ENCODE measurements at regions not wholly inside any gene's neighbourhood (a gene's known extent, or its start where the extent isn't known, plus 50 kb on each side); places are given as distances from the start of the nearest gene placed in this dataset.

GRCh38 chr12:123059500-123059899 lies 79.0 kb downstream of the ARL6IP4 start:
- no peak for DNase-seq
- H3K36me3 ChIP-seq (ENCODE audit: control insufficient read depth in 4 of 4, insufficient read depth in 4 of 4, low read length in 3 of 4), result peaks cover 0 to under 1% (median 0%) of the 10 kb centered on the region in 4 experiments
- no peaks in the 10 kb centered on the region for H3K9me3 ChIP-seq (ENCODE audit: control extremely low read depth in 1 of 5, control insufficient read depth in 4 of 5, insufficient read depth in 2 of 5, low read depth in 1 of 5, low read length in 4 of 5)
- CTCF ChIA-PET, result interaction anchor here (0.6 to 9.2 kb wide), 11 partner anchors 9 to 790 kb away, joined by 3 to 72 read pairs (median 3); no protein-coding TSS in a partner anchor
- peaks cover 0 to 54% (median 33%) of the 10 kb centered on the region in 4 experiments for H3K4me1 ChIP-seq (ENCODE audit: control extremely low read depth in 1 of 4, control insufficient read depth in 4 of 4, insufficient read depth in 4 of 4, low read length in 3 of 4)
- POLR2A ChIA-PET, result no interaction called here
- no peaks in the 10 kb centered on the region for H3K27me3 ChIP-seq (replicated peaks in 2 of 5; ENCODE audit: control insufficient read depth in 4 of 5, insufficient read depth in 5 of 5, low read length in 4 of 5)
- 40% methylated on average over 1 of the region's 1 CpG for WGBS (ENCODE audit: insufficient coverage)
- H3K4me3 ChIP-seq (ENCODE audit: control insufficient read depth in 1 of 7, extremely low read depth in 1 of 7, insufficient read depth in 4 of 7, low read depth in 2 of 7, low read length in 6 of 7), result no peak overlapping the region
- no peak overlapping the region for H3K27ac ChIP-seq (ENCODE audit: insufficient read depth in 1 of 2, low read depth in 1 of 2, low read length in 2 of 2, poor library complexity in 1 of 2, severe bottlenecking in 2 of 2)

- Histone ChIP-seq H3K9me3 (ENCODE audit: control extremely low read depth in 1 of 5, control insufficient read depth in 4 of 5, insufficient read depth in 2 of 5, low read depth in 1 of 5, low read length in 4 of 5) (no peaks in the 10 kb centered on the region), H3K27me3 (replicated peaks in 2 of 5; ENCODE audit: control insufficient read depth in 4 of 5, insufficient read depth in 5 of 5, low read length in 4 of 5) (no peaks in the 10 kb centered on the region), H3K27ac (ENCODE audit: insufficient read depth in 1 of 2, low read depth in 1 of 2, low read length in 2 of 2, poor library complexity in 1 of 2, severe bottlenecking in 2 of 2) (no peak overlapping the region), H3K4me3 (ENCODE audit: control insufficient read depth in 1 of 7, extremely low read depth in 1 of 7, insufficient read depth in 4 of 7, low read depth in 2 of 7, low read length in 6 of 7) (no peak overlapping the region), H3K4me1 (ENCODE audit: control extremely low read depth in 1 of 4, control insufficient read depth in 4 of 4, insufficient read depth in 4 of 4, low read length in 3 of 4) (peaks cover 0 to 49% (median 28%) of the 10 kb centered on the region in 4 experiments), H3K36me3 (ENCODE audit: control insufficient read depth in 4 of 4, insufficient read depth in 4 of 4, low read length in 3 of 4) (peaks cover 0 to 3% (median 1%) of the 10 kb centered on the region in 4 experiments)
- POLR2A ChIA-PET, result interaction anchor here (0.9 kb wide), 1 partner anchor 93 kb away, joined by 3 read pairs; no protein-coding TSS in a partner anchor
- DNase-seq, result peak in 1 of 3 donors; percentile 46
- CTCF ChIA-PET, result interaction anchor here (0.6 to 9.2 kb wide), 9 partner anchors 9 to 789 kb away, joined by 3 to 72 read pairs (median 3); no protein-coding TSS in a partner anchor
- 100% methylated on average over 4 of the region's 4 CpGs for WGBS (ENCODE audit: insufficient coverage)
These were observed 78.5 kb downstream of the ARL6IP4 start for GRCh38 chr12:123058980-123059379.

GRCh38 chr12:123058481-123058880 lies 78.0 kb downstream of the ARL6IP4 start:
- Histone ChIP-seq H3K27me3 (replicated peaks in 2 of 5; ENCODE audit: control insufficient read depth in 4 of 5, insufficient read depth in 5 of 5, low read length in 4 of 5) (no peaks in the 10 kb centered on the region), H3K36me3 (ENCODE audit: control insufficient read depth in 4 of 4, insufficient read depth in 4 of 4, low read length in 3 of 4) (peaks cover 0 to 3% (median 1%) of the 10 kb centered on the region in 4 experiments), H3K27ac (ENCODE audit: insufficient read depth in 1 of 2, low read depth in 1 of 2, low read length in 2 of 2, poor library complexity in 1 of 2, severe bottlenecking in 2 of 2) (no peak overlapping the region), H3K4me3 (ENCODE audit: control insufficient read depth in 1 of 7, extremely low read depth in 1 of 7, insufficient read depth in 4 of 7, low read depth in 2 of 7, low read length in 6 of 7) (no peak overlapping the region), H3K9me3 (ENCODE audit: control extremely low read depth in 1 of 5, control insufficient read depth in 4 of 5, insufficient read depth in 2 of 5, low read depth in 1 of 5, low read length in 4 of 5) (no peaks in the 10 kb centered on the region), H3K4me1 (ENCODE audit: control extremely low read depth in 1 of 4, control insufficient read depth in 4 of 4, insufficient read depth in 4 of 4, low read length in 3 of 4) (peaks cover 0 to 44% (median 23%) of the 10 kb centered on the region in 4 experiments)
- ChIA-PET CTCF (interaction anchor here (0.7 to 9.2 kb wide), 7 partner anchors 8 to 76 kb away, joined by 3 to 72 read pairs (median 3); no protein-coding TSS in a partner anchor), POLR2A (interaction anchor here (0.9 kb wide), 1 partner anchor 93 kb away, joined by 3 read pairs; no protein-coding TSS in a partner anchor)
- 98% methylated on average over 6 of the region's 6 CpGs for WGBS (ENCODE audit: insufficient coverage)
- no peak for DNase-seq

GRCh38 chr12:123057513-123058265 lies 77.2 kb downstream of the ARL6IP4 start:
- 91% methylated on average over 7 of the region's 15 CpGs for WGBS (ENCODE audit: insufficient coverage)
- no peak overlapping the region for H3K27ac ChIP-seq (ENCODE audit: insufficient read depth in 1 of 2, low read depth in 1 of 2, low read length in 2 of 2, poor library complexity in 1 of 2, severe bottlenecking in 2 of 2)
- ChIA-PET POLR2A (no interaction called here), CTCF (interaction anchor here (9.2 kb wide), 1 partner anchor 15 kb away, joined by 72 read pairs; no protein-coding TSS in a partner anchor)
- no peaks in the 10 kb centered on the region for H3K27me3 ChIP-seq (replicated peaks in 2 of 5; ENCODE audit: control insufficient read depth in 4 of 5, insufficient read depth in 5 of 5, low read length in 4 of 5)
- no peak for DNase-seq
- H3K4me3 ChIP-seq (ENCODE audit: control insufficient read depth in 1 of 7, extremely low read depth in 1 of 7, insufficient read depth in 4 of 7, low read depth in 2 of 7, low read length in 6 of 7), result no peak overlapping the region
- no peaks in the 10 kb centered on the region for H3K9me3 ChIP-seq (ENCODE audit: control extremely low read depth in 1 of 5, control insufficient read depth in 4 of 5, insufficient read depth in 2 of 5, low read depth in 1 of 5, low read length in 4 of 5)
- H3K4me1 ChIP-seq (ENCODE audit: control extremely low read depth in 1 of 4, control insufficient read depth in 4 of 4, insufficient read depth in 4 of 4, low read length in 3 of 4), result peaks cover 0 to 36% (median 16%) of the 10 kb centered on the region in 4 experiments
- peaks cover 0 to 3% (median 1%) of the 10 kb centered on the region in 4 experiments for H3K36me3 ChIP-seq (ENCODE audit: control insufficient read depth in 4 of 4, insufficient read depth in 4 of 4, low read length in 3 of 4)

- H3K4me1 ChIP-seq (ENCODE audit: control extremely low read depth in 1 of 4, control insufficient read depth in 4 of 4, insufficient read depth in 4 of 4, low read length in 3 of 4), result peaks cover 0 to 27% (median 8%) of the 10 kb centered on the region in 4 experiments
- H3K36me3 ChIP-seq (ENCODE audit: control insufficient read depth in 4 of 4, insufficient read depth in 4 of 4, low read length in 3 of 4), result peaks cover 0 to 3% (median 1%) of the 10 kb centered on the region in 4 experiments
- CTCF ChIA-PET, result interaction anchor here (1.1 to 2.1 kb wide), 2 partner anchors 14 kb away, joined by 3 to 9 read pairs; no protein-coding TSS in a partner anchor
- no peak for DNase-seq
- H3K27ac ChIP-seq (ENCODE audit: insufficient read depth in 1 of 2, low read depth in 1 of 2, low read length in 2 of 2, poor library complexity in 1 of 2, severe bottlenecking in 2 of 2), result no peak overlapping the region
- POLR2A ChIA-PET, result no interaction called here
- H3K9me3 ChIP-seq (ENCODE audit: control extremely low read depth in 1 of 5, control insufficient read depth in 4 of 5, insufficient read depth in 2 of 5, low read depth in 1 of 5, low read length in 4 of 5), result no peaks in the 10 kb centered on the region
- WGBS (ENCODE audit: insufficient coverage), result 100% methylated on average over 7 of the region's 7 CpGs
- H3K4me3 ChIP-seq (ENCODE audit: control insufficient read depth in 1 of 7, extremely low read depth in 1 of 7, insufficient read depth in 4 of 7, low read depth in 2 of 7, low read length in 6 of 7), result no peak overlapping the region
- H3K27me3 ChIP-seq (replicated peaks in 2 of 5; ENCODE audit: control insufficient read depth in 4 of 5, insufficient read depth in 5 of 5, low read length in 4 of 5), result no peaks in the 10 kb centered on the region
These were observed 76.2 kb downstream of the ARL6IP4 start for GRCh38 chr12:123056709-123057108.

GRCh38 chr12:123056053-123056452 lies 75.6 kb downstream of the ARL6IP4 start:
- 98% methylated on average over 8 of the region's 8 CpGs for WGBS (ENCODE audit: insufficient coverage)
- ChIA-PET CTCF (interaction anchor here (0.8 to 2.1 kb wide), 3 partner anchors 9 to 15 kb away, joined by 3 to 9 read pairs (median 4); no protein-coding TSS in a partner anchor), POLR2A (no interaction called here)
- H3K36me3 ChIP-seq (ENCODE audit: control insufficient read depth in 4 of 4, insufficient read depth in 4 of 4, low read length in 3 of 4), result peaks cover 0 to 3% (median 1%) of the 10 kb centered on the region in 4 experiments
- no peak overlapping the region for H3K4me3 ChIP-seq (ENCODE audit: control insufficient read depth in 1 of 7, extremely low read depth in 1 of 7, insufficient read depth in 4 of 7, low read depth in 2 of 7, low read length in 6 of 7)
- peaks cover 0 to 21% (median 7%) of the 10 kb centered on the region in 4 experiments for H3K4me1 ChIP-seq (ENCODE audit: control extremely low read depth in 1 of 4, control insufficient read depth in 4 of 4, insufficient read depth in 4 of 4, low read length in 3 of 4)
- no peaks in the 10 kb centered on the region for H3K9me3 ChIP-seq (ENCODE audit: control extremely low read depth in 1 of 5, control insufficient read depth in 4 of 5, insufficient read depth in 2 of 5, low read depth in 1 of 5, low read length in 4 of 5)
- no peaks in the 10 kb centered on the region for H3K27me3 ChIP-seq (replicated peaks in 2 of 5; ENCODE audit: control insufficient read depth in 4 of 5, insufficient read depth in 5 of 5, low read length in 4 of 5)
- no peak overlapping the region for H3K27ac ChIP-seq (ENCODE audit: insufficient read depth in 1 of 2, low read depth in 1 of 2, low read length in 2 of 2, poor library complexity in 1 of 2, severe bottlenecking in 2 of 2)
- no peak for DNase-seq
